GM12878 (cell line): ENCODE measurements at regions not wholly inside any gene's neighbourhood (a gene's known extent, or its start where the extent isn't known, plus 50 kb on each side); places are given as distances from the start of the nearest gene placed in this dataset.

Experiments used
- ATAC-seq: fragments of 200-7000 bp; cut with Tn5 transposase; 3 replicates; pipeline ENCODE4 v1.9.1; 2020; ENCODE audit warnings: mild to moderate bottlenecking, moderate library complexity
- BruUV-seq: library from RNA; stranded (reverse); fragments of 400-500 nt; replicated peaks from 2 replicates; lab custom pipeline; 2021; lab: Mats Ljungman, UMichigan
- CTCF ChIA-PET: fragments of 300-600 bp; sonication (Branson Sonifier 250); formaldehyde crosslinking; extraction: SDS; loops from one replicate; lab custom pipeline; 2021; ENCODE audit warnings: inconsistent platforms; lab: Yijun Ruan, JAX
- POLR2A ChIA-PET: fragments of 350-600 bp; formaldehyde crosslinking; extraction: SDS; loops from one replicate; lab custom pipeline; 2021; ENCODE audit warnings: inconsistent platforms; lab: Charles Lee
- RAD21 ChIA-PET: fragments of 300-600 bp; sonication (Branson Sonifier 250); formaldehyde crosslinking; loops from one replicate; lab custom pipeline; 2023; ENCODE audit warnings: antibody characterized with exemption; ENCODE audit not compliant: unreplicated experiment; lab: Charles Lee
- SMC1A ChIA-PET: fragments of 300-600 bp; sonication (Branson Sonifier 250); formaldehyde crosslinking; loops from one replicate; lab custom pipeline; 2023; ENCODE audit not compliant: unreplicated experiment, uncharacterized antibody; lab: Charles Lee
- DNase-seq: peaks from one replicate; pipeline ENCODE4 v3.0.0-alpha.2; 2011; ENCODE audit warnings: low read depth, low spot score
- FAIRE-seq: peaks from 3 replicates; lab custom pipeline; 2011; peaks lifted over from hg19 to GRCh38; lab: Jason Lieb, UNC
- H2AFZ ChIP-seq: 2 replicates; pipeline ENCODE4 v1.6.0; 2011; ENCODE audit warnings: low read depth, low read length, control low read depth; ENCODE audit not compliant: control insufficient read depth
- H3K27ac ChIP-seq: 2 replicates; pipeline ENCODE4 v1.5.1; 2011; ENCODE audit warnings: control low read depth; ENCODE audit not compliant: control insufficient read depth, insufficient read depth
- H3K27me3 ChIP-seq, 2 experiments: replicated peaks in 1 of 2; 2 replicates each; pipeline versions ENCODE4 v1.6.0 to v1.6.1; 2011; ENCODE audit warnings: low read length in 1 of 2; ENCODE audit not compliant: control insufficient read depth in 2 of 2, insufficient read depth in 2 of 2
- H3K36me3 ChIP-seq, 2 experiments: 2 replicates each; pipeline ENCODE4 v1.5.1; 2011; ENCODE audit warnings: low read length in 1 of 2; ENCODE audit not compliant: control insufficient read depth in 2 of 2, insufficient read depth in 2 of 2
- H3K4me1 ChIP-seq: 2 replicates; pipeline ENCODE4 v1.6.1; 2011; ENCODE audit warnings: mild to moderate bottlenecking, low read length, moderate library complexity, mixed read lengths; ENCODE audit not compliant: control insufficient read depth, insufficient read depth
- H3K4me2 ChIP-seq: 2 replicates; pipeline ENCODE4 v1.6.0; 2011; ENCODE audit warnings: control low read depth; ENCODE audit not compliant: control insufficient read depth, insufficient read depth
- H3K4me3 ChIP-seq: fragments of 200-600 bp; sonication (generic); 2 replicates; pipeline ENCODE4 v1.5.1; 2016
- H3K79me2 ChIP-seq: 2 replicates; pipeline ENCODE4 v1.6.0; 2011; ENCODE audit warnings: low read length; ENCODE audit not compliant: control insufficient read depth, insufficient read depth
- H3K9ac ChIP-seq: 2 replicates; pipeline ENCODE4 v1.8.0; 2011; ENCODE audit warnings: low read length, control low read depth, mixed read lengths; ENCODE audit not compliant: control insufficient read depth, insufficient read depth
- H3K9me3 ChIP-seq: replicated peaks from 3 replicates; pipeline ENCODE4 v1.5.1; 2011; ENCODE audit warnings: mild to moderate bottlenecking, low read length; ENCODE audit not compliant: control insufficient read depth, insufficient read depth
- H4K20me1 ChIP-seq: 2 replicates; pipeline ENCODE4 v1.6.0; 2011; ENCODE audit not compliant: control insufficient read depth, insufficient read depth
- ASH2L ChIP-seq: fragments of 300-600, 200-600 bp; sonication (generic); IDR thresholded peaks from 2 replicates; pipeline ENCODE4 v1.6.1; 2017; ENCODE audit warnings: low read depth, mild to moderate bottlenecking, borderline replicate concordance
- BMI1 ChIP-seq: fragments of 450-650 bp; IDR thresholded peaks from 2 replicates; pipeline ENCODE4 v1.6.1; 2016; ENCODE audit warnings: mild to moderate bottlenecking, moderate library complexity, borderline replicate concordance
- CHD1 ChIP-seq: IDR thresholded peaks from 2 replicates; pipeline ENCODE4 v1.6.1; 2012; ENCODE audit warnings: low read depth, low read length, improper control_type of control experiment
- KAT2A ChIP-seq: conservative IDR thresholded peaks from 2 replicates; pipeline ENCODE4 v1.6.1; 2011; ENCODE audit warnings: low read depth, low read length; ENCODE audit not compliant: control insufficient read depth
- MTA3 ChIP-seq: IDR thresholded peaks from 2 replicates; pipeline ENCODE4 v1.6.1; 2012; ENCODE audit warnings: low read length, inconsistent platforms, borderline replicate concordance
- NR2C2 ChIP-seq: IDR thresholded peaks from 2 replicates; pipeline ENCODE4 v1.6.1; 2011; ENCODE audit warnings: borderline replicate concordance, low read depth; ENCODE audit not compliant: control insufficient read depth, insufficient read length
- RB1 ChIP-seq: fragments of 450-650 bp; formaldehyde crosslinking; IDR thresholded peaks from 2 replicates; pipeline ENCODE4 v1.6.1; 2017; ENCODE audit warnings: mild to moderate bottlenecking, borderline replicate concordance
- SIN3A ChIP-seq: IDR thresholded peaks from 2 replicates; pipeline ENCODE4 v1.6.1; 2012; ENCODE audit warnings: low read depth, low read length, improper control_type of control experiment
- SREBF1 ChIP-seq: IDR thresholded peaks from 2 replicates; pipeline ENCODE4 v1.6.1; 2012; ENCODE audit warnings: mild to moderate bottlenecking, low read length
- STAT1 ChIP-seq: fragments of 450-650 bp; conservative IDR thresholded peaks from 2 replicates; pipeline ENCODE4 v1.6.1; 2014; ENCODE audit warnings: antibody characterized with exemption, mild to moderate bottlenecking
- SUPT20H ChIP-seq: IDR thresholded peaks from 2 replicates; pipeline ENCODE4 v1.6.1; 2011; ENCODE audit warnings: low read depth, mild to moderate bottlenecking, low read length, moderate library complexity, borderline replicate concordance; ENCODE audit not compliant: control insufficient read depth
- WRNIP1 ChIP-seq: IDR thresholded peaks from 2 replicates; pipeline ENCODE4 v1.6.1; 2011; ENCODE audit warnings: low read depth, low read length, improper control_type of control experiment, borderline replicate concordance
- ZBED1 ChIP-seq: IDR thresholded peaks from 2 replicates; pipeline ENCODE4 v1.6.1; 2016; ENCODE audit warnings: borderline replicate concordance
- ZNF217 ChIP-seq: fragments of 450-650 bp; IDR thresholded peaks from 2 replicates; pipeline ENCODE4 v1.6.1; 2017; ENCODE audit warnings: antibody characterized with exemption, mild to moderate bottlenecking
- ZNF622 ChIP-seq: fragments of 450-650 bp; IDR thresholded peaks from 2 replicates; pipeline ENCODE4 v1.6.1; 2017; ENCODE audit warnings: mild to moderate bottlenecking, inconsistent platforms
- ZSCAN29 ChIP-seq: fragments of 450-650 bp; IDR thresholded peaks from 2 replicates; pipeline ENCODE4 v1.6.1; 2017; ENCODE audit warnings: mild to moderate bottlenecking, moderate library complexity
- in situ Hi-C: fragments of 300-500 bp; cut with MboI; formaldehyde crosslinking; loops from 9 replicates; pipeline ENCODE4 v1.14.3; 2018; ENCODE audit warnings: mixed read lengths
- intact Hi-C: fragments of 100-400 bp; cut with micrococcal nuclease; formaldehyde crosslinking; loops from one replicate; pipeline ENCODE4 v1.14.2; 2022; ENCODE audit not compliant: unreplicated experiment

- intact Hi-C loops (no loop called here), in situ Hi-C loops (no loop called here)
- Histone ChIP-seq H3K9me3 (no peaks in the 10 kb centered on the region), H3K4me3 (no peak overlapping the region), H3K9ac (no peak overlapping the region), H3K4me2 (no peak overlapping the region), H3K27ac (no peak overlapping the region), H3K4me1 (no peaks in the 10 kb centered on the region), H3K27me3 (no peaks in the 10 kb centered on the region), H4K20me1 (no peaks in the 10 kb centered on the region), H3K36me3 (no peaks in the 10 kb centered on the region), H2AFZ (no peak overlapping the region), H3K79me2 (no peaks in the 10 kb centered on the region)
- SMC1A ChIA-PET, result no interaction called here
- POLR2A ChIA-PET, result no interaction called here
- no peak for TF ChIP-seq MTA3
- TF ChIP-seq SIN3A, result no peak
- no peak for TF ChIP-seq CHD1
- TF ChIP-seq SREBF1, result no peak
- TF ChIP-seq ZSCAN29, result no peak
- no peak for TF ChIP-seq ASH2L
- TF ChIP-seq NR2C2, result no peak
- TF ChIP-seq SUPT20H, result no peak
- no peak for TF ChIP-seq ZNF217
- no peak for TF ChIP-seq BMI1
- no peak for TF ChIP-seq KAT2A
- no peak for TF ChIP-seq RB1
- no peak for TF ChIP-seq ZBED1
- no peak for TF ChIP-seq STAT1
- no peak for TF ChIP-seq WRNIP1
- TF ChIP-seq ZNF622, result no peak
- CTCF ChIA-PET, result no interaction called here
- ATAC-seq (no peak), DNase-seq (no peak), FAIRE-seq (no peak)
- RAD21 ChIA-PET, result no interaction called here
- BruUV-seq, result no TSS peak
Measured at GRCh38 chr4:31085689-31086088, 365.5 kb downstream of the PCDH7 start.
